ENCODE measurements at regions not wholly inside any gene's neighbourhood (a gene's known extent, or its start where the extent isn't known, plus 50 kb on each side); places are given as distances from the start of the nearest gene placed in this dataset.

DNA sequence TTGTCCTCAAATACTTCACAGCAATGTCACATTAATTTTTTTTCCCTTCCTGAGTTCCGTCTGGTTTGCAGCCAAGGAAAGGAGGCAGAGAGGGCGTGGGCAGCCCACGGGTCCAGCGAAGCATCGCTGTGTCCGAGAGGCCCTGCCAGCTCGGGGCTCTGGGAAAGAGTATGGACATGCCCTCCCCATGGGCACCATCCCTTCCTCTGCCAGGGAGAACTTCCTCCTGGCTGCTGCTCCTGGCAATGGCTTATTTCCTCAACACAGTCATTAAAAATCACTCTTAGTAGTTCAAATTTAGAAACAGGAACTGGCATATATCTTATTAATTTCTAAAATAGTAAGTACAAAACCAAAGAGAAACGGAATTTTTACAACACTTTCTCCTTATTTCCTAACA lies 115.4 kb downstream of the RIPK4 start:
- TF ChIP-seq, protein P1, sequence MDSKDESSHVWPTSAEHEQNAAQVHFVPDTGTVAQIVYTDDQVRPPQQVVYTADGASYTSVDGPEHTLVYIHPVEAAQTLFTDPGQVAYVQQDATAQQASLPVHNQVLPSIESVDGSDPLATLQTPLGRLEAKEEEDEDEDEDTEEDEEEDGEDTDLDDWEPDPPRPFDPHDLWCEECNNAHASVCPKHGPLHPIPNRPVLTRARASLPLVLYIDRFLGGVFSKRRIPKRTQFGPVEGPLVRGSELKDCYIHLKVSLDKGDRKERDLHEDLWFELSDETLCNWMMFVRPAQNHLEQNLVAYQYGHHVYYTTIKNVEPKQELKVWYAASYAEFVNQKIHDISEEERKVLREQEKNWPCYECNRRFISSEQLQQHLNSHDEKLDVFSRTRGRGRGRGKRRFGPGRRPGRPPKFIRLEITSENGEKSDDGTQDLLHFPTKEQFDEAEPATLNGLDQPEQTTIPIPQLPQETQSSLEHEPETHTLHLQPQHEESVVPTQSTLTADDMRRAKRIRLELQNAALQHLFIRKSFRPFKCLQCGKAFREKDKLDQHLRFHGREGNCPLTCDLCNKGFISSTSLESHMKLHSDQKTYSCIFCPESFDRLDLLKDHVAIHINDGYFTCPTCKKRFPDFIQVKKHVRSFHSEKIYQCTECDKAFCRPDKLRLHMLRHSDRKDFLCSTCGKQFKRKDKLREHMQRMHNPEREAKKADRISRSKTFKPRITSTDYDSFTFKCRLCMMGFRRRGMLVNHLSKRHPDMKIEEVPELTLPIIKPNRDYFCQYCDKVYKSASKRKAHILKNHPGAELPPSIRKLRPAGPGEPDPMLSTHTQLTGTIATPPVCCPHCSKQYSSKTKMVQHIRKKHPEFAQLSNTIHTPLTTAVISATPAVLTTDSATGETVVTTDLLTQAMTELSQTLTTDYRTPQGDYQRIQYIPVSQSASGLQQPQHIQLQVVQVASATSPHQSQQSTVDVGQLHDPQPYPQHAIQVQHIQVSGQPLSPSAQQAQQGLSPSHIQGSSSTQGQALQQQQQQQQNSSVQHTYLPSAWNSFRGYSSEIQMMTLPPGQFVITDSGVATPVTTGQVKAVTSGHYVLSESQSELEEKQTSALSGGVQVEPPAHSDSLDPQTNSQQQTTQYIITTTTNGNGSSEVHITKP (CRISPR knock-in tag; IDR thresholded peaks at IDR 0.05; ENCODE audit: low read depth): no peak
- TF ChIP-seq ERF (CRISPR knock-in tag; IDR thresholded peaks at IDR 0.05): no peak
- TF ChIP-seq ELF4 (CRISPR knock-in tag; IDR thresholded peaks at IDR 0.05; ENCODE audit: borderline replicate concordance): no peak
- TF ChIP-seq EP300 (IDR thresholded peaks at IDR 0.05; ENCODE audit: low read depth in 2 of 2, low read length in 2 of 2): no peak
- TF ChIP-seq EP300 (CRISPR knock-in tag; IDR thresholded peaks at IDR 0.05; ENCODE audit: borderline replicate concordance): no peak
- TF ChIP-seq TBL1XR1 (IDR thresholded peaks at IDR 0.05; ENCODE audit: borderline replicate concordance, low read length, partially characterized antibody): no peak
- TF ChIP-seq, protein P2, sequence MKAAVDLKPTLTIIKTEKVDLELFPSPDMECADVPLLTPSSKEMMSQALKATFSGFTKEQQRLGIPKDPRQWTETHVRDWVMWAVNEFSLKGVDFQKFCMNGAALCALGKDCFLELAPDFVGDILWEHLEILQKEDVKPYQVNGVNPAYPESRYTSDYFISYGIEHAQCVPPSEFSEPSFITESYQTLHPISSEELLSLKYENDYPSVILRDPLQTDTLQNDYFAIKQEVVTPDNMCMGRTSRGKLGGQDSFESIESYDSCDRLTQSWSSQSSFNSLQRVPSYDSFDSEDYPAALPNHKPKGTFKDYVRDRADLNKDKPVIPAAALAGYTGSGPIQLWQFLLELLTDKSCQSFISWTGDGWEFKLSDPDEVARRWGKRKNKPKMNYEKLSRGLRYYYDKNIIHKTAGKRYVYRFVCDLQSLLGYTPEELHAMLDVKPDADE (CRISPR knock-in tag; IDR thresholded peaks at IDR 0.05): no peak
- no peak for TF ChIP-seq HMG20A (CRISPR knock-in tag; IDR thresholded peaks at IDR 0.05; ENCODE audit: borderline replicate concordance)
- TF ChIP-seq SP1 (IDR thresholded peaks at IDR 0.05): no peak
- no peak for TF ChIP-seq SP1 (CRISPR knock-in tag; IDR thresholded peaks at IDR 0.05)
- TF ChIP-seq, protein P3, sequence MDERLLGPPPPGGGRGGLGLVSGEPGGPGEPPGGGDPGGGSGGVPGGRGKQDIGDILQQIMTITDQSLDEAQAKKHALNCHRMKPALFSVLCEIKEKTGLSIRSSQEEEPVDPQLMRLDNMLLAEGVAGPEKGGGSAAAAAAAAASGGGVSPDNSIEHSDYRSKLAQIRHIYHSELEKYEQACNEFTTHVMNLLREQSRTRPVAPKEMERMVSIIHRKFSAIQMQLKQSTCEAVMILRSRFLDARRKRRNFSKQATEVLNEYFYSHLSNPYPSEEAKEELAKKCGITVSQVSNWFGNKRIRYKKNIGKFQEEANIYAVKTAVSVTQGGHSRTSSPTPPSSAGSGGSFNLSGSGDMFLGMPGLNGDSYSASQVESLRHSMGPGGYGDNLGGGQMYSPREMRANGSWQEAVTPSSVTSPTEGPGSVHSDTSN (CRISPR knock-in tag; IDR thresholded peaks at IDR 0.05): no peak
- no peak for TF ChIP-seq ZFP36 (IDR thresholded peaks at IDR 0.05; ENCODE audit: borderline replicate concordance, low read depth, low read length, partially characterized antibody)
- TF ChIP-seq SIN3A (IDR thresholded peaks at IDR 0.05; ENCODE audit: borderline replicate concordance, low read depth, low read length): no peak
- TF ChIP-seq, protein P4, sequence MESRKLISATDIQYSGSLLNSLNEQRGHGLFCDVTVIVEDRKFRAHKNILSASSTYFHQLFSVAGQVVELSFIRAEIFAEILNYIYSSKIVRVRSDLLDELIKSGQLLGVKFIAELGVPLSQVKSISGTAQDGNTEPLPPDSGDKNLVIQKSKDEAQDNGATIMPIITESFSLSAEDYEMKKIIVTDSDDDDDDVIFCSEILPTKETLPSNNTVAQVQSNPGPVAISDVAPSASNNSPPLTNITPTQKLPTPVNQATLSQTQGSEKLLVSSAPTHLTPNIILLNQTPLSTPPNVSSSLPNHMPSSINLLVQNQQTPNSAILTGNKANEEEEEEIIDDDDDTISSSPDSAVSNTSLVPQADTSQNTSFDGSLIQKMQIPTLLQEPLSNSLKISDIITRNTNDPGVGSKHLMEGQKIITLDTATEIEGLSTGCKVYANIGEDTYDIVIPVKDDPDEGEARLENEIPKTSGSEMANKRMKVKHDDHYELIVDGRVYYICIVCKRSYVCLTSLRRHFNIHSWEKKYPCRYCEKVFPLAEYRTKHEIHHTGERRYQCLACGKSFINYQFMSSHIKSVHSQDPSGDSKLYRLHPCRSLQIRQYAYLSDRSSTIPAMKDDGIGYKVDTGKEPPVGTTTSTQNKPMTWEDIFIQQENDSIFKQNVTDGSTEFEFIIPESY (CRISPR knock-in tag; IDR thresholded peaks at IDR 0.05): no peak
- TF ChIP-seq NR2F1 (CRISPR knock-in tag; IDR thresholded peaks at IDR 0.05): no peak
- no peak for TF ChIP-seq MYC (CRISPR knock-in tag; IDR thresholded peaks at IDR 0.05; ENCODE audit: borderline replicate concordance)

Measured in HepG2 (cell line).